ENCODE measurements at regions not wholly inside any gene's neighbourhood (a gene's known extent, or its start where the extent isn't known, plus 50 kb on each side); places are given as distances from the start of the nearest gene placed in this dataset.

GRCh38 chrX:117455787-117456186 lies 660.8 kb downstream of the KLHL13 start:
- peaks cover 23% of the 10 kb centered on the region for H3K9me3 Mint-ChIP-seq (ENCODE audit: low read depth)

GRCh38 chrX:117429501-117429900 lies 687.1 kb downstream of the KLHL13 start:
- DNase-seq (ENCODE audit: low spot score) = no peak
- Mint-ChIP-seq H3K27me3 (ENCODE audit: low read depth) (no peaks in the 10 kb centered on the region), H3K36me3 (ENCODE audit: low read depth) (no peaks in the 10 kb centered on the region), H3K4me1 (ENCODE audit: low read depth) (no peaks in the 10 kb centered on the region), H3K27ac (ENCODE audit: unreplicated experiment) (no peak overlapping the region), H3K4me3 (ENCODE audit: unreplicated experiment) (no peak overlapping the region), H3K9me3 (ENCODE audit: low read depth) (peaks cover 28% of the 10 kb centered on the region)
- no peak for TF ChIP-seq CTCF (IDR thresholded peaks at IDR 0.05)

More at GRCh38 chrX:117455787-117456186, 660.8 kb downstream of the KLHL13 start:
- Mint-ChIP-seq H3K4me3 (ENCODE audit: unreplicated experiment) (no peak overlapping the region), H3K36me3 (ENCODE audit: low read depth) (no peaks in the 10 kb centered on the region), H3K27me3 (ENCODE audit: low read depth) (no peaks in the 10 kb centered on the region), H3K4me1 (ENCODE audit: low read depth) (no peaks in the 10 kb centered on the region), H3K27ac (ENCODE audit: unreplicated experiment) (no peak overlapping the region)
- TF ChIP-seq CTCF (IDR thresholded peaks at IDR 0.05) = no peak
- DNase-seq (ENCODE audit: low spot score) = no peak

- Mint-ChIP-seq H3K4me3 (ENCODE audit: unreplicated experiment) (no peak overlapping the region), H3K36me3 (ENCODE audit: low read depth) (no peaks in the 10 kb centered on the region), H3K27ac (ENCODE audit: unreplicated experiment) (no peak overlapping the region), H3K27me3 (ENCODE audit: low read depth) (no peaks in the 10 kb centered on the region), H3K9me3 (ENCODE audit: low read depth) (peaks cover 36% of the 10 kb centered on the region), H3K4me1 (ENCODE audit: low read depth) (no peaks in the 10 kb centered on the region)
- DNase-seq (ENCODE audit: low spot score) = no peak
- no peak for TF ChIP-seq CTCF (IDR thresholded peaks at IDR 0.05)
Measured at GRCh38 chrX:117407449-117408150, 709.0 kb downstream of the KLHL13 start.

GRCh38 chrX:117400839-117401238 lies 715.8 kb downstream of the KLHL13 start:
- H3K36me3 Mint-ChIP-seq (ENCODE audit: low read depth) = no peaks in the 10 kb centered on the region
- no peak overlapping the region for H3K27ac Mint-ChIP-seq (ENCODE audit: unreplicated experiment)
- TF ChIP-seq CTCF (IDR thresholded peaks at IDR 0.05) = no peak
- H3K27me3 Mint-ChIP-seq (ENCODE audit: low read depth) = no peaks in the 10 kb centered on the region
- no peak for DNase-seq (ENCODE audit: low spot score)
- H3K9me3 Mint-ChIP-seq (ENCODE audit: low read depth) = peaks cover 31% of the 10 kb centered on the region
- no peaks in the 10 kb centered on the region for H3K4me1 Mint-ChIP-seq (ENCODE audit: low read depth)
- H3K4me3 Mint-ChIP-seq (ENCODE audit: unreplicated experiment) = no peak overlapping the region

- no peak for DNase-seq (ENCODE audit: low spot score)
- H3K4me3 Mint-ChIP-seq (ENCODE audit: unreplicated experiment) = no peak overlapping the region
- H3K4me1 Mint-ChIP-seq (ENCODE audit: low read depth) = no peaks in the 10 kb centered on the region
- no peak overlapping the region for H3K27ac Mint-ChIP-seq (ENCODE audit: unreplicated experiment)
- peaks cover 38% of the 10 kb centered on the region for H3K9me3 Mint-ChIP-seq (ENCODE audit: low read depth)
- H3K36me3 Mint-ChIP-seq (ENCODE audit: low read depth) = no peaks in the 10 kb centered on the region
- no peak for TF ChIP-seq CTCF (IDR thresholded peaks at IDR 0.05)
- no peaks in the 10 kb centered on the region for H3K27me3 Mint-ChIP-seq (ENCODE audit: low read depth)
Measured at GRCh38 chrX:117400005-117400404, 716.6 kb downstream of the KLHL13 start.

All from chondrocyte (in vitro differentiated cells).